Dedifferentiated amniotic fluid mesenchymal stem cell (primary cell): ENCODE measurements at regions not wholly inside any gene's neighbourhood (a gene's known extent, or its start where the extent isn't known, plus 50 kb on each side); places are given as distances from the start of the nearest gene placed in this dataset.

Experiments
- DNase-seq: peaks from one replicate; pipeline ENCODE4 v3.0.0-alpha.2; 2016; ENCODE audit errors: extremely low spot score

DNA sequence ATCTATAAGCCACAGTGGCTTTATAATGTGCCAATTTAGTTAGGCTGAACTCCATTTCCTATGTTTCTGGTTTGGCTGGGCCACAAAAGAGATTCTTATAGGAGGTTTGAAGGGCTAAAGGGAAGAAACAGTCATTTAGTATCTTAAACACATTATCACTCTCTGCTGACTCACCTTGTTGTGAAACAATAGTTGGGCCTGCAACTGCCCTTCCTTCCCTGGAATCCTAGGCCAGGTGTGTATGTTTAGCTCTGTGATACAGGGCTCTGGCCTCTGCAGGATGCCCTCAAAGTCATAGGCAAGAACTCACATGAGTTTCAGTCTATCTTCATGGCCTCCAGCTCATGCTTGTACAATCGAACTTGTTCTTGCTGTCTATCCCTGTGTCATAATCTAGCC, 400.0 kb upstream of the CELF4 start:
- no peak for DNase-seq

GRCh38 chr18:37964885-37965571, 399.4 kb upstream of the CELF4 start:
- DNase-seq, result no peak

- no peak for DNase-seq
Measured at GRCh38 chr18:37963837-37964236, 398.2 kb upstream of the CELF4 start.

- DNase-seq, result no peak
Measured at GRCh38 chr18:37962316-37962966, 396.8 kb upstream of the CELF4 start.

DNA sequence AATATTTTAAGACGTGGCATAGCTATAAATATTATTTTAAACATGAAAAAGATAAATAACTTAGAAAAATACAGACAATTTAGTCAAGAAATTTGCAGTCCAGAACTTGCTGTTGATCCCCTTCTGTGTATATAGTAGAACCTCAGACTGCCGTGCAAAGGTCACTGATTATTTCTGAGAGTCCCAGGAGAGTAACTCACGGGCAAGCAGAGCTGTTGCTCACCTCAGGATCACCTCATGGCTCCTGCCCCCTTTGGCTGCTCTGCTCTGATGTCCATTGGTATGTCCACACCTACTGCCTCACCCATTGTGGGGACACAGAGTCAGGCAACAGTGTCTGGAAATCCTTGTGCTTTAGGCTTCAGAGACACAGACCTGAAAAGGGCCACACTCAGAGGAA, 392.9 kb upstream of the CELF4 start:
- DNase-seq, result no peak

GRCh38 chr18:37956902-37957301, 391.3 kb upstream of the CELF4 start:
- no peak for DNase-seq

GRCh38 chr18:37956020-37956419, 390.4 kb upstream of the CELF4 start:
- DNase-seq, result no peak

DNA sequence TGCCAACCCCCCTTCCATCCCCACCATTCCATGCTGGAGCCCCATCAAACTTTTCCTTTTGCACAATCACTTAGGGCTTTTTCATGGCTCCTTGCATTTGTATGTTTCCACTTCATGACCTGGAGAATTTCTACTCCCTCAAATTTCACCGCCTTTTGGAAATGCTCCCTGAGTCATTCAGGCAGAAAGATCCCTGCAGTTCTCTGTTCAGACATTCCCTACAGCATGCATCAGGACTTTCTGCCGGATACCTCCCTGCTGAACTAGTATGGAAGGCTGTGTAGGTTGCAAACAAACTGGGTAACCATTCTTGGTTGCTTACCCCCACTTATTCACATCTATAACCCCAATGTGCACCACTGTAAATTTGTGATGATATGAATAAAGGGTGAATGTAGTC, 389.6 kb upstream of the CELF4 start:
- DNase-seq, result no peak

GRCh38 chr18:37953876-37954275, 388.3 kb upstream of the CELF4 start:
- no peak for DNase-seq

DNA sequence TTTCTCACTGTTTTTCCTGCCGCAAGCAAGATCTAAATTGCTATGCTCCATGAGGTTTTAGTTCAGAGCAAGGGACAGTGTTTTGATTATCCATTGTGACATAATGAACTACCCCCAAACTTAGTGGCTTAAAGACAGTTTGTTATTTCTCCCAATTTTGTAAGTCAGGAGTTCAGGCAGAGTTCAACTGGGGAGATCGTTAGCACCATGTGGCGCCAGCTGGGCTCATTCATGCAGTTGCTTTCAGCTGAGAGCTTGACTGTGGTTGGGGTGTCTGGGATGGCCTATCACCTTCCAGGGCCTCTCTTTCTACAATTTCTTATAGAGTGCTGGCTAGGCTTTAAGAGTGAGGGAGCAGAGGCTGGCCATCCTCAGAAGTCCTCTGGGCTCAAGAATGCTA, 382.9 kb upstream of the CELF4 start:
- no peak for DNase-seq

DNA sequence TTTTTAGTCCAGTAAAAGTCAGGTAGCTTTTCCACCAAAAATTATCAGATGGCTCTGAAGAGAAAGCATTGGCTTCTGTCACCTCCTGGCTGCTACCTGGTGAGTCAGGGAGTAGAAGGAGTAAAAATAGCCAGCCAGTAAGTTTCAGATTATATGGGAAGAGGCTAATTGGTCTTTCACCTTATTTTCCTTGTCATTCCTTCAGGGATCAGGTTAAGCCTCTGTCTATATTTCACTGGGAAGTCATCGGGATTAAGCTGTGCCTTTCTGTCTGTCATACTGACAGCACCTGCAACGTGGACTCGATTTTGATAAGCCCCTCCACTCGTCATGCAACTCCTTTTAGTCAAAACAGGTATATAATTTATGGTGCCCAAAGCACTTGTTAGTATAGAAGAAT, 380.7 kb upstream of the CELF4 start:
- no peak for DNase-seq

- no peak for DNase-seq
Measured at GRCh38 chr18:37944700-37945270, 379.2 kb upstream of the CELF4 start.

DNA sequence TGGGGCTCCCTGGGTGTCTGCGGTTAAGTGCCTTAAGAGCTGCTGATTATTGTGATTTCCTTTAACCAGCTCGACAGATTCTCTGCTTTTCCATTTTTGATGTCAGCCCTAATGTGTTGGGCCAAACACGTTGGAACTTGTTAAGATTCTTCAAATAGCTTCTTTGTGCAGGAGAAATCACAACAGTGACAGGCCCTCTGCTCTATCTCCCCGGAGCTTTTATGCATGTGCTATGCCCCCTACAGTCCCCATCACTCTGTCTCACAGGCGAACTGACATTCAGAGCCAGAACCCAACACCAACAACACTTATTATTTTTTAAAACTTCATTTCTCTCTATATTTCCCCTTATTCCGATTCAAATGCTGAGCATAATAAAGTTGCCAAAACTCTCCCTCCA, 371.7 kb upstream of the CELF4 start:
- no peak for DNase-seq

- no peak for DNase-seq
Measured at GRCh38 chr18:37935086-37935485, 369.5 kb upstream of the CELF4 start.

DNA sequence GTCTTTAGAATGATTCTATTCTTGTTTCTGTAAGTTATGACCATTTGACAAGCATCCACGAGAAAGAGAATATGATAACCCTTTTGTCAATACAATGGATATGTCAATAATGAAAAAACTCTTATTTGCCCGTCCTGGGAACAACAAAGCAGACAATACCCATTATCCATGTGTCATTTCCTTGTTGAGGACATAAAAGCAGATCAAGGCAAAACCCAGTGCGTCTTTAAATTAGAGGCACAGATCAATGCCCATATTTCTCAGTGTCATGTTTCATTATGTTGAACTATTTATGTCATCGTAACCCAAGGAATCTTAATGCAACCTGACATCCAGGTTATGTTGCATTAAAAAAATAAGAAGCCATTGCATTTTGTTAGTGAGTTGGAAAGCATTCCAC, 365.0 kb upstream of the CELF4 start:
- DNase-seq, result no peak

DNA sequence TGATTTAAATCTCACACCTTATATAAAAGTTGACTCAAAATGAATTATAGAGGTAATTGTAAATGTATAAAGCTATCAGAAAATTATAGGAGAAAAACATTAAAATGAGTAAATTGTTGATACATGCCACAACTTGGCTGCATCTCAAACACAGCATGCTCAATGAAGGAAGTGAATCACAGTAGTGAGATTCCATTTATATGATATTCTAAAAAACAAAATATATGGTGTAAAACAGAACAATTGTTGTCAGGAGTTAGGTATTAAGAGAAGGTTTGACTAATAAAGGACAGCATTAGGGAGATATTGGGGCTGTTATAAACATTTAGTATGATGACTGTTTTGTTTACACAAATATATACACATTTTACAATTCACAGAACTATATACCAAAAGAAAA, 356.6 kb upstream of the CELF4 start:
- no peak for DNase-seq

DNA sequence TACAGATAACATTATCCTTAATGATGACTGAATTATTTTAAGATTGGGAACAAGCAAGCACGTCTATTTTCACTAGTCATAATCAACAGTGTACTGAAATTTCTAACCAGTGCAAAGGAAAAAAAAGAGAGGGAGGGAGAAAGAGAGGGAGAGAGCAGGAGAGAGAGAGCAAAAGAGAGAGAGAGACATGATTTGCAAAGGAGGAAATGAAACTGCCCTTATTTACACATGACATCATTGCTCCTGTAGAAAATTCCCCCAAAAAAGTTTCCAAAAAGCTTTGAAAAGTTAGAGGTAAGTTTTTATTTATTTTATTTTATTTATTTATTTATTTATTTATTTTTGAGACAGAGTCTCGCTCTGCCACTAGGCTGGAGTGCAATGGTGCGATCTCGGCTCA, 355.3 kb upstream of the CELF4 start:
- no peak for DNase-seq

DNA sequence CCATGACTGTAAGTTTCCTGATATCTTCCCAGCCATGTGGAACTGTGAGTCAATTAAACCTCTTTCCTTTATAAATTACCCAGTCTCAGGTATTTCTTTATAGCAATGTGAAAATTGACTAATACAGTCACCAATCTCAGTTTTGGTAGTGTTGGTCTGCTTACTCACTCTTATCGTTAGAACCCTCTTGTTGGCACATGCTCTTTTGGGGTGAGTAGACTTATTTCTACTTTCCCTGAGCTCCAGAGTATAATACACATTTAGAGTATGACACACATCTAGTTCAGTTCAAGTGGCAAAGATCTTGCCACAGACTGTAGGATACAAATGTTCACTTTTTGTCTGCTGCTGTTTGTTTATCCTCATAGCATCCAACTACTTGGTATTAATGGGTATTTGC, 347.5 kb upstream of the CELF4 start:
- DNase-seq, result no peak

GRCh38 chr18:37902344-37902743, 336.7 kb upstream of the CELF4 start:
- DNase-seq, result no peak

DNA sequence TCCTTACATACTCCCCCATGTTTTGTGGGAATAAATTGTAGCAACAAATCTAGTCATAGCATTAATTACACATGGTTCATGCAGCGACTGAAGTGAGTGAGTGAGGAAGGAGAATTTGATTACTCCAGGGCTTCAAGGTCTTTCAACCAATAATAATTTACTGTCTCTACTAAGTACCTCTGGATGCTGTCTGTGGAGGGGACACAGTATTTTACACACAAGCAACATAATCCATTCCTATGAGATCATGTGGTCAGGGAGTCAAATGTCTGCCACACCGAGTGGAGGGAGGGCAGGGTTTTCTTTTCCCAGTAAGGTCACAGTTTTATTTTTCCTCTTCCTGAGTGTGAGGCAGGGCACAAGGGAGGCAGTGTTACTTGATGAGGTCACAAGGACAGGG, 334.7 kb upstream of the CELF4 start:
- no peak for DNase-seq

DNA sequence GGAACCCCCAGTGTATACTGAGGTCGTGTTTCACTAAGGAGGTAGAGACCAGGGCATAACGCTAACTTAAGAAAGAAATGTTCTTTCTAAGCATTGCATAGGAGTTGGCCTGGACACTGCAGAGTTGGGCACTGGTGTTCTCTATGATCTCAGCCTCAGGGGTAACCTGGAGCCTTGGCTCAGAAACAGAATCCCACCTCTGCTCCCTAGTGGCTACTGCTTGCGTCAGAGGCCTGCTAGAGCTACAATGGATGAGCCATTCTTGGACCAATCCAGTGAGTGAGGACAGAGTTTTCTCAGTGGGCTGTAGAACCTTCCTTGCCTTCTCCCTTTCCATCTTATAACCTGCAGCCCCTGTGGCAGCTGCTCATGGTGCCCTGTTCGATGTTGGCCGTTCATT, 324.4 kb upstream of the CELF4 start:
- DNase-seq, result no peak

- DNase-seq, result no peak
Measured at GRCh38 chr18:37874721-37875120, 309.1 kb upstream of the CELF4 start.

DNA sequence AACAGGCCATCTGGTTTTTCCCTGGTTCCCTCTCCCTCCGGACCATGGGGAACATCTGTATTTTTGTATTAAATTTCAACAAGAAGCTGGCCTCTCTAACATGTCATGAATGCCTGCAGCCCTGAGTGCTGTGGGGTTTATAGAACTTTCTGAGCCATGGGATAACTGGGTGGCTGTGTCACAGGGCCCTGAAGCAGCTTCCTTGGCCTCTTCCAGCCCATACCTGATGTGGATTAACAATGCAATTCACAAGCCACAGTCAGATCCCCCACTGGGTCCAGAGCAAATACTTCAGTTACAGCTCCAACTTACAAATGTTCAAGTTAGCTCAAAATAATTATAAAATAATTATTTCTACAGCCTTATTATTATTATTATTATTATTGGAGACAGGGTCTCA, 307.8 kb upstream of the CELF4 start:
- no peak for DNase-seq

DNA sequence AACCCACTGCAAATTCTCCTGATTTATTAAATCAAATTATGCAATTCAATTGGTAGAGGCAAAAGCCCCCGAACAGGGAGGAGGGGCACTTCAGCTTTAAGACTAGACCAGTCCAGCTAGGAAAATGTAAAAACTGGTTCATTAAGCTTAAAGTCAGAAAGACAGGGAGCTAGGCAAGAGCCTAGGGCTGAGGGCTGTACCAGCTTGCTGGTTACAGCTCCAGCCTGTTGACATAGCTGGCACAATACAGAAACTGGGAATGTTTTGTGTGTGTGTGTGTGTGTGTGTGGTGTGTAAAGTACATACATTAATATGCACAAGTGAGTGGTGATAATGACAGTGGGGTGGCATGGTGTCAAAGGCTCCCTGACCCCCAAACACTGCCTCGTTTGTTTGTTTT, 307.0 kb upstream of the CELF4 start:
- no peak for DNase-seq
